NCI-H1694 treated with DMSO at 0.1 percent for 48 hours (cell line): ENCODE measurements at regions not wholly inside any gene's neighbourhood (a gene's known extent, or its start where the extent isn't known, plus 50 kb on each side); places are given as distances from the start of the nearest gene placed in this dataset.
"Not testable (repeated sequence)": the region's sequence is repeated elsewhere in the genome, so short reads cannot be mapped to it uniquely, and the experiment has no call there.

Source experiments
- DNase-seq: peaks from one replicate; lab custom pipeline; 2025; lab: John Stamatoyannopoulos, UW

- no peak for DNase-seq
Measured at GRCh38 chr2:123609077-123609476, 416.0 kb upstream of the CNTNAP5 start.

- peak; percentile 70 for DNase-seq
Measured at GRCh38 chr2:123614596-123614995, 410.5 kb upstream of the CNTNAP5 start.

DNA sequence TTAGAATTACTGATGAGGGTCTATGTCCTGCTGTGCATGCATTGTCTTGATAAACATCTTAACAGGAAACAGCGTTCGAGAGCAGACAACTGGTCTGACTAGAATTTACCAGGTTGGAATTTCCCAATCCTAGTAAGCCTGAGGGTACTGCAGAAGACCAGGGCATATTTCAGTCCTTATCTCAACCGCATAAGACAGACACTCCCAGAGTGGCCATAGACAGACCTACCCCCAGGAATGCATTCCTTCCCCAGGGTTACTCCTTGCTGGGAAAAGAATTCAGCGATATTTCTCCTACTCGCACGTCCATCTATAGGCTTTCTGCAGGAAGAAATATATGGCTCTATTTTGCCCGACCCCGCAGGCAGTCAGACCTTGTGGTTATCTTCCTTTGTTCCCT, 406.4 kb upstream of the CNTNAP5 start:
- DNase-seq = not testable (repeated sequence)

GRCh38 chr2:123624816-123625215, 400.3 kb upstream of the CNTNAP5 start:
- no peak for DNase-seq

DNA sequence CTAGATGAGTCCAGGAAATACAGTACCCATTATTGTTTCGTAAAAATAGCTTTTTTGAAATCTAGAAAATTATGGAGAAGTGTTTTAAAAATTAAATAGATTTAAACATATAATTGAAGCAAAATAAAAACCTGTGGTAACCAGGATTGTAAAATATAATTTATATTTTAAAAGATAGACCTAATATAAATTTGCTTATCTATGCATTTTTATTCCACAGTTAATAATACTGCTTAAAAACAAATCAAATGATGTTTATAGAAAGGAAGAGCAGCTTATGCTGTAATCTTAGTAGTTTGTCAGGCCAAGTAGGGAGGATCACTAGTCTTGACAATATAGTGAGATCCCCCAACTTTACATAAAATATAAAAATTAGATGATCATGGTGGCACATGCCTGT, 388.9 kb upstream of the CNTNAP5 start:
- no peak for DNase-seq

DNA sequence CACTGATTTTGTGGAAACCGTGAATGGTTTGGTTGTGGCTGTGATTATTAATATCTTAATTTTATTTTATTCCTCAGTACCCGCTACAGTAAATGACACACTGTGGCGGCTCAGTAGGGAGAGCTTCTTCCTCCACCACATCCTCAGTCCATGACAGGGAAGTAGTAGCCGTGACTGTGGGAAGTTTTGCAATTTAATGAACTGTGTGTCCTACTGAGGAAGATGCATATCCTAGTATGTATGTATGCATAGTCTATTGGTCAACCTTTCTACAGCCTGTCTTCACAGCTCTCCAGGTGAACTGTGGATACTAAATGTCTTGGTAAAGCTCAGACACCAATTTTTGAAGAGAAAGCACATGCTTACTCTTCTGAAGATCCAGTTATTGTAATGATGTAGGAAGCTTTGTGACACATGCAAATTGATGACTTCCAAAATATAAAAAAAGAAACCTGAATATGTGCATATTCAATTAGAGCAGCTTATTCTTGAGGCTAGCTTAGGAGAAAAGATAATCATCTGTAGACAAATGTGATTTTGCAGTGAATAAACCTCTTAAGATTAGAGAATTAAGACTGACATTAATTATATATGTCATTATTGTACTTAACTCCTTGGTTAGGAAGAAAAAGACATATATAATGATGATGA, 384.3 kb upstream of the CNTNAP5 start:
- DNase-seq = no peak

- DNase-seq = no peak
Measured at GRCh38 chr2:123644053-123644452, 381.0 kb upstream of the CNTNAP5 start.

GRCh38 chr2:123648016-123648415, 377.1 kb upstream of the CNTNAP5 start:
- no peak for DNase-seq

- DNase-seq = no peak
Measured at GRCh38 chr2:123648956-123649355, 376.1 kb upstream of the CNTNAP5 start.

GRCh38 chr2:123651151-123651550, 373.9 kb upstream of the CNTNAP5 start:
- DNase-seq = no peak

- DNase-seq = no peak
Measured at GRCh38 chr2:123652320-123652719, 372.8 kb upstream of the CNTNAP5 start.

GRCh38 chr2:123656590-123656989, 368.5 kb upstream of the CNTNAP5 start:
- no peak for DNase-seq

GRCh38 chr2:123659120-123659519, 366.0 kb upstream of the CNTNAP5 start:
- DNase-seq = no peak

DNA sequence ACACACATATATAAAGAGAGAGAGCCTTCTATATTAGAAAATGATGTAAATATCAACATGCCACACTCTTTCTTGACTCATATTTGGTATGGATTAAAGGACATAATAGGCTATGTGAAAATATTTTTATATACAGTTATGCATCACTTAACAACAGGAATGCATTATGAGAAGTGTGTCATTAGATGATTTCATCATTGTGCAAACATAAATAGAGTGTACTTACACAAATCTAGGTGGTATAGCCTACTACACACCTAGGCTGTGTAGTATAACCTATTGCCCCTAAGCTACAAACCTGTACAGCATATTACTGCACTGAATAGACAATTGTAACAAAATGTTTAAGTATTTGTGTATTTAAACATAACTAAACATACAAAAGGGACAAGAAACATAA, 354.8 kb upstream of the CNTNAP5 start:
- DNase-seq = no peak

GRCh38 chr2:123683797-123684196, 341.3 kb upstream of the CNTNAP5 start:
- not testable (repeated sequence) for DNase-seq

DNA sequence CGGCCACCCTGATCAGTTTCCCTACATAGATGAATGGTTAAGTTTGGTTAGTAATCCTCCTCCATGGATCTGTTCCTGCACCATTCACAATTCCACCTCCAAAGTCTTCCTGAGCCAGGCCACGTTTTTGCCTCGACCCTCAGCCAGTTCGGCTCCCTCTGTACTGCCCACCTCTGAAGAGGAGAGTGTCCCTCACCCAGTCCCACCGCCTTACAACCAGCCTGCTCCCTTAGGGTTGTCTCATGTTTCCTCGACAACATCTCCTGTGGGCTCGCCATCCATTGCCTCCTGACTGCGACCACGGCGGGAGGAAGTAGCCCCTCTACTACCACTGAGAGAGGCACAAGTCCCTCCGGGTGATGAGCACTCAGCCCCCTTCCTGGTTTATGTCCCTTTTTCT, 338.0 kb upstream of the CNTNAP5 start:
- no peak for DNase-seq

DNA sequence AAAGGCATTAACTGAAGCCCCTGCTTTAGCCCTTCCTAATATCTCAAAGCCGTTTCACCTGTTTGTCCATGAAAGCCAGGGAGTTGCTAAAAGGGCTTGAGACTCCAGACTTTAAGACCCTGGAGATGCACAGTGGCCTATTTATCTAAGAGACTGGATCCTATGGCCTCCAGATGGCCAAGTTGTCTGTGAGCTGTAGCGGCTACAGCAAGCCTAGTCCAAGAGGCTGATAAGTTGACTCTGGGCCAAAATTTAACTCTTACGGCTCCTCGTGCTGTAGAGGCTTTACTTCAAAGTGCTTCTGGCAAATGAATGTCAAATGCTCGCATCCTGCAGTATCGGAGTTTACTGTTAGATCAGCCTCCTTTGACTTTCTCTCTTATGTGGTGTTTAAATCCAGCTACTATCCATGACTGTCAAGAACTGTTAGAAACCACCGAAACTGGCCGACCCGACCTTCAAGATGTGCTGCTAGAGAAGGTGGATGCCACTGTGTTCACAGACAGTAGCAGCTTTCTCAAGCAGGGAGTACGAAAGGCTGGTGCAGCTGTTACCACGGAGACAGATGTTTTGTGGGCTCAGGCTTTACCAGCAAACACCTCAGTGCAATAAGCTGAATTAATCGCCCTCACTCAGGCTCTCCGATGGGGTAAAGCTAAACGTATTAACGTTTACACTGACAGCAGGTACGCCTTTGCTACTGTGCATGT, 336.7 kb upstream of the CNTNAP5 start:
- no peak for DNase-seq

DNA sequence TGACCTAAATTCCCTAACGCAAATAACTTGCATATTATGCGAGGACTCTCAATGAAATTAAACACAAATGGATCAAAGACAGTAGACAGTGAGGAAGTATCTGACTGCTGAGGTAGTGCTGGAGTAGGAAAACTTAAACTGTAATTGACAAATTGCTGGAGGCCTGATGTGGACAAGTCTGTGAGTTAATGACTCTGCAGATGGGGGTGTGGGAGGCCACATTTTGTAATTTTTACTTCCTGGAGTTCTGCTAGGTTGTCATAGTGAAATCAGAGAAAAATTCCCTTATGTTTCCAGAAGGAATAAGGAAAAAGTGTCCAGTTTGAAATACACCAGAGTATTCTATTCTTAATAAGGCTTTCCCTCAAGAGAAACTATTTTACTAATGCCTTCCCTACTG, 333.0 kb upstream of the CNTNAP5 start:
- no peak for DNase-seq

DNA sequence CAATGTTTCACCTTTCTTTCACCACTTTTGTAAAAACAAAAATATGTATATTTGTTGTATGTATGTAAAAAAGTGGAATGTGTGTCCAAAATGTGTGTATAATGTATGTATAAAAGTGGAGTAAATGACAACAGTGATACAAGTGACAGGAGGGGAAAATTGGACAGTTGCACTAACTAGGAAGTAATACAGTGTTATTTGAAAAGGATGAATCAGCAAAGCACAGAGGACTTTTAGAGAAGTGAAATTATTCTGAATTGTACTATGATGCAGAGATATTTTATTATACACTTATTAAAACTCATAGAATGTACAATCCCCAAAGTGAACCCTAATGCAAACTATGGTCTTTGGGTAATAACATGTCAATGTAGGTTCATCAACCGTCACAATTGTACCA, 331.3 kb upstream of the CNTNAP5 start:
- DNase-seq = no peak

DNA sequence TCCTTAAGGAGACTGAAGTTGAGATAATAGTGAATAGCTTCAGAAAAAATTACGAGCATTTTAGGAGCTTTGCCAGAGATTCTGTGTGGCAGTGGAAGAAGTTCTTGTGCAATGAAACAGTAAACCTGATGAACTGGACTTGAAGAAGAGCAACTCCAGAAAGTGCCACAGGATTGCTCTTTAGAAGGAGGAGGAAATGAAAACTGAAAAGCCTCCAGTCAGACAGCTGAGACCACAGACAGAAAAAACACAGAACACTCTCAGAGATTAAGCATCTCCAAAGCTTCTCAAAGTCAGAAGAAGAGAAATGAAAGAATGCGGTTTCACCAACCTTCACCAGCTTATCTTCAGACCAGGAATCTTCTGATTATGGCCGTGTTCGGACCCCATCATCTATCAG, 329.7 kb upstream of the CNTNAP5 start:
- DNase-seq = no peak

- no peak for DNase-seq
Measured at GRCh38 chr2:123696021-123696420, 329.1 kb upstream of the CNTNAP5 start.

GRCh38 chr2:123696799-123697410, 328.2 kb upstream of the CNTNAP5 start:
- no peak for DNase-seq

- DNase-seq = no peak
Measured at GRCh38 chr2:123715467-123715982, 309.6 kb upstream of the CNTNAP5 start.
